ENCODE measurements at regions not wholly inside any gene's neighbourhood (a gene's known extent, or its start where the extent isn't known, plus 50 kb on each side); places are given as distances from the start of the nearest gene placed in this dataset.

GRCh38 chr19:30083125-30083681 lies 141.2 kb downstream of the URI1 start:
- Histone ChIP-seq H4K5ac (ENCODE audit: insufficient read length, low read depth, low read length) (no peak overlapping the region), H4K8ac (ENCODE audit: extremely low read depth, insufficient read depth, low read length) (no peak overlapping the region), H2BK5ac (ENCODE audit: low read depth, low read length) (no peak overlapping the region), H2BK20ac (ENCODE audit: low read length) (no peak overlapping the region), H2BK120ac (replicated peaks; ENCODE audit: low read depth, low read length) (no peak overlapping the region), H3K79me2 (ENCODE audit: control insufficient read depth in 1 of 2, insufficient read depth in 2 of 2, low read length in 2 of 2) (no peaks in the 10 kb centered on the region), H4K91ac (replicated peaks; ENCODE audit: insufficient read length, low read length) (no peak overlapping the region), H3K18ac (ENCODE audit: extremely low read depth, low read length) (no peak overlapping the region), H3K4me1 (replicated peaks in 1 of 4; ENCODE audit: control insufficient read depth in 3 of 4, insufficient read depth in 4 of 4, low read length in 3 of 4) (peaks cover 0 to 2% (median 0%) of the 10 kb centered on the region in 4 experiments; a peak in 1 of 7 replicates), H3K9me3 (ENCODE audit: insufficient read depth in 2 of 2, low read depth in 1 of 2, low read length in 1 of 2) (no peaks in the 10 kb centered on the region), H3K4me2 (ENCODE audit: insufficient read depth in 1 of 2, low read depth in 2 of 2, low read length in 2 of 2) (no peak overlapping the region), H2AK5ac (ENCODE audit: low read depth, low read length) (no peak overlapping the region), H4K20me1 (replicated peaks in 1 of 2; ENCODE audit: control insufficient read depth in 1 of 2, insufficient read depth in 2 of 2, low read length in 2 of 2) (no peaks in the 10 kb centered on the region), H3K23me2 (ENCODE audit: low read depth, low read length) (no peaks in the 10 kb centered on the region), H2BK12ac (ENCODE audit: low read depth, low read length) (no peak overlapping the region), H3K23ac (ENCODE audit: insufficient read length) (no peak overlapping the region), H2BK15ac (ENCODE audit: low read length) (no peak overlapping the region), H3K14ac (ENCODE audit: insufficient read length) (no peak overlapping the region), H3K56ac (replicated peaks; ENCODE audit: insufficient read length, low read depth, low read length) (no peak overlapping the region), H3K79me1 (ENCODE audit: low read depth, low read length) (no peaks in the 10 kb centered on the region), H3K36me3 (ENCODE audit: control insufficient read depth in 2 of 4, insufficient read depth in 4 of 4, low read length in 3 of 4) (no peaks in the 10 kb centered on the region), H3K4me3 (ENCODE audit: extremely low read depth in 1 of 4, insufficient read depth in 2 of 4, low read depth in 3 of 4, low read length in 4 of 4) (no peak overlapping the region), H3K27ac (ENCODE audit: low read depth, low read length) (no peak overlapping the region), H2AFZ (ENCODE audit: low read length) (no peak overlapping the region), H3K9ac (replicated peaks in 1 of 4; ENCODE audit: extremely low read depth in 1 of 4, low read depth in 3 of 4, low read length in 3 of 4) (no peak overlapping the region), H3K4ac (replicated peaks; ENCODE audit: insufficient read length, low read depth, low read length) (no peak overlapping the region), H3K27me3 (replicated peaks in 1 of 4; ENCODE audit: control insufficient read depth in 3 of 4, extremely low read depth in 1 of 4, insufficient read depth in 3 of 4, low read length in 3 of 4) (no peaks in the 10 kb centered on the region)
- 88% methylated on average over 17 of the region's 17 CpGs; no CpG with 5 or more reads in 1 of the 2 experiments for WGBS, 2 experiments (ENCODE audit: extremely low coverage in 1 of 2, insufficient coverage in 1 of 2, insufficient read length in 1 of 2, insufficient replicate concordance in 2 of 2, low coverage in 1 of 2, low lambda C conversion rate in 2 of 2, missing lambda C conversion rate in 1 of 2)
- no peak for FAIRE-seq
- no peak for DNase-seq (ENCODE audit: low read depth in 1 of 2, low spot score in 2 of 2)
- CTCF ChIA-PET (ENCODE audit: partially characterized antibody) = interaction anchor here (1.8 kb wide), 1 partner anchor 95 kb away, joined by 4 read pairs; no protein-coding TSS in a partner anchor
- TF ChIP-seq KDM1A (IDR thresholded peaks at IDR 0.05; ENCODE audit: borderline replicate concordance, low read length) (no peak), YY1 (IDR thresholded peaks at IDR 0.05; ENCODE audit: low read depth, low read length) (no peak), E2F6 (IDR thresholded peaks at IDR 0.05) (peak; percentile 48)
- POLR2A ChIA-PET (ENCODE audit: partially characterized antibody) = no interaction called here

Data from H1 (cell line).